Suprapubic skin (tissue), 4 donors: ENCODE measurements at regions not wholly inside any gene's neighbourhood (a gene's known extent, or its start where the extent isn't known, plus 50 kb on each side); places are given as distances from the start of the nearest gene placed in this dataset.

Experiments
- CTCF ChIP-seq, 2 donors: fragments of 200-600 bp in 1 of 2; fragments of 450-650 bp in 1 of 2; sonication (generic) in 1 of 2; IDR thresholded peaks; one replicate each; pipeline ENCODE4 v1.5.1; 2016 to 2019; ENCODE audit warnings: antibody characterized with exemption in 2 of 2, mild to moderate bottlenecking in 1 of 2, moderate library complexity in 1 of 2
- EP300 ChIP-seq: sonication (generic); formaldehyde crosslinking; IDR thresholded peaks from one replicate; pipeline ENCODE4 v1.6.1; 2017; ENCODE audit warnings: antibody characterized with exemption
- POLR2A ChIP-seq, 2 donors: fragments of 450-650 bp; IDR thresholded peaks; one replicate each; pipeline ENCODE4 v1.6.1; 2017; ENCODE audit warnings: antibody characterized with exemption in 2 of 2, mild to moderate bottlenecking in 2 of 2, moderate library complexity in 2 of 2
- POLR2AphosphoS5 ChIP-seq, 3 donors: sonication (generic); formaldehyde crosslinking; IDR thresholded peaks; one replicate each; pipeline ENCODE4 v1.6.1; 2017; ENCODE audit warnings: antibody characterized with exemption in 3 of 3

- no peak for TF ChIP-seq POLR2A (IDR thresholded peaks at IDR 0.05)
- TF ChIP-seq CTCF (IDR thresholded peaks at IDR 0.05): no peak
- TF ChIP-seq POLR2AphosphoS5 (IDR thresholded peaks at IDR 0.05): no peak
- TF ChIP-seq EP300: no peak
Observed at GRCh38 chr10:55368467-55368866, 567.4 kb upstream of the PCDH15 start.
